AG04450 (cell line): ENCODE measurements at regions not wholly inside any gene's neighbourhood (a gene's known extent, or its start where the extent isn't known, plus 50 kb on each side); places are given as distances from the start of the nearest gene placed in this dataset.

Source experiments
- CTCF ChIA-PET: fragments of 300-600, 350-600 bp; formaldehyde crosslinking; extraction: SDS; loops from one replicate; lab custom pipeline; 2022; ENCODE audit warnings: antibody characterized with exemption, inconsistent platforms; lab: Charles Lee
- POLR2A ChIA-PET: fragments of 350-600 bp; formaldehyde crosslinking; extraction: SDS; loops from one replicate; lab custom pipeline; 2021; ENCODE audit warnings: antibody characterized with exemption, inconsistent platforms; lab: Yijun Ruan, JAX
- DNase-seq: peaks from one replicate; pipeline ENCODE4 v3.0.0-alpha.2; 2011; ENCODE audit warnings: low read depth, low spot score
- H3K27ac ChIP-seq: one replicate; pipeline ENCODE4 v1.5.1; 2012; ENCODE audit warnings: low read depth, low read length, control low read depth
- H3K27me3 ChIP-seq: one replicate; pipeline ENCODE4 v1.6.0; 2012; ENCODE audit warnings: low read length; ENCODE audit not compliant: control insufficient read depth, insufficient read depth
- H3K4me3 ChIP-seq: 2 replicates; pipeline ENCODE4 v1.5.1; 2011; ENCODE audit warnings: mild to moderate bottlenecking, low read depth, low read length, control low read depth
- H3K9me3 ChIP-seq: 2 replicates; pipeline ENCODE4 v1.5.1; 2012; ENCODE audit warnings: low read length; ENCODE audit not compliant: control insufficient read depth, insufficient read depth
- CTCF ChIP-seq: IDR thresholded peaks from 2 replicates; pipeline ENCODE4 v1.5.1; 2011; ENCODE audit warnings: low read depth, low read length, control low read depth, inconsistent platforms

GRCh38 chr7:24192691-24193090 lies 91.3 kb upstream of the NPY start:
- no peak for DNase-seq
- Histone ChIP-seq H3K27me3 (no peaks in the 10 kb centered on the region), H3K27ac (no peak overlapping the region), H3K4me3 (no peak overlapping the region), H3K9me3 (no peaks in the 10 kb centered on the region)
- ChIA-PET POLR2A (interaction anchor here (0.6 to 1.2 kb wide), 3 partner anchors 20 to 185 kb away, joined by 3 to 10 read pairs (median 3); no protein-coding TSS in a partner anchor), CTCF (no interaction called here)
- TF ChIP-seq CTCF: no peak

- CTCF ChIA-PET: no interaction called here
- DNase-seq: no peak
- POLR2A ChIA-PET: interaction anchor here (0.7 kb wide), 1 partner anchor 19 kb away, joined by 3 read pairs; no protein-coding TSS in a partner anchor
Observed at GRCh38 chr7:24197852-24198251, 86.1 kb upstream of the NPY start.

GRCh38 chr7:24199978-24200377 lies 84.0 kb upstream of the NPY start:
- no peak for DNase-seq
- H3K4me3 ChIP-seq: no peak overlapping the region
- TF ChIP-seq CTCF: no peak
- H3K9me3 ChIP-seq: no peaks in the 10 kb centered on the region
- ChIA-PET POLR2A (no interaction called here), CTCF (no interaction called here)
- H3K27ac ChIP-seq: no peak overlapping the region
- H3K27me3 ChIP-seq: no peaks in the 10 kb centered on the region

More at GRCh38 chr7:24197852-24198251, 86.1 kb upstream of the NPY start:
- Histone ChIP-seq H3K27ac (no peak overlapping the region), H3K27me3 (no peaks in the 10 kb centered on the region), H3K9me3 (no peaks in the 10 kb centered on the region), H3K4me3 (no peak overlapping the region)
- no peak for TF ChIP-seq CTCF

- ChIA-PET POLR2A (no interaction called here), CTCF (no interaction called here)
- H3K27ac ChIP-seq: no peak overlapping the region
- TF ChIP-seq CTCF: no peak
- H3K27me3 ChIP-seq: no peaks in the 10 kb centered on the region
- DNase-seq: no peak
- no peaks in the 10 kb centered on the region for H3K9me3 ChIP-seq
- no peak overlapping the region for H3K4me3 ChIP-seq
Observed at GRCh38 chr7:24200407-24200966, 83.5 kb upstream of the NPY start.

- H3K4me3 ChIP-seq: no peak overlapping the region
- no peak overlapping the region for H3K27ac ChIP-seq
- H3K9me3 ChIP-seq: no peaks in the 10 kb centered on the region
- TF ChIP-seq CTCF: no peak
- POLR2A ChIA-PET: no interaction called here
- H3K27me3 ChIP-seq: no peaks in the 10 kb centered on the region
- CTCF ChIA-PET: interaction anchor here (0.7 kb wide), 1 partner anchor 15 kb away, joined by 3 read pairs; no protein-coding TSS in a partner anchor
- no peak for DNase-seq
Observed at GRCh38 chr7:24201226-24201625, 82.8 kb upstream of the NPY start.
